SK-N-SH (cell line): ENCODE measurements at regions not wholly inside any gene's neighbourhood (a gene's known extent, or its start where the extent isn't known, plus 50 kb on each side); places are given as distances from the start of the nearest gene placed in this dataset.

Experiments
- CTCF ChIA-PET: fragments of 300-600, 350-600 bp; formaldehyde crosslinking; extraction: SDS; loops from one replicate; lab custom pipeline; 2021; lab: Yijun Ruan, JAX
- POLR2A ChIA-PET: fragments of 350-600 bp; sonication (Branson Sonifier 250); formaldehyde crosslinking; extraction: SDS; loops from one replicate; lab custom pipeline; 2020; ENCODE audit warnings: antibody characterized with exemption, inconsistent platforms; lab: Yijun Ruan, JAX
- DNase-seq: peaks from one replicate; pipeline ENCODE4 v3.0.0; 2012
- H2AFZ ChIP-seq: fragments of 200-600 bp; sonication (generic); 2 replicates; pipeline ENCODE4 v1.8.1; 2016; ENCODE audit warnings: antibody characterized with exemption, mild to moderate bottlenecking, low read depth
- H3F3A ChIP-seq: fragments of 200-600 bp; sonication (generic); replicated peaks from 2 replicates; pipeline ENCODE3; 2016; ENCODE audit warnings: antibody characterized with exemption, mild to moderate bottlenecking; ENCODE audit not compliant: insufficient read depth
- H3K27ac ChIP-seq, 2 experiments: fragments of 200-500 bp in 1 of 2; fragments of 200-600 bp in 1 of 2; sonication (Bioruptor generic) in 1 of 2; sonication (generic), shearing (Covaris generic) in 1 of 2; 2 replicates each; pipeline versions ENCODE4 v1.5.1 to v1.6.1; 2014 to 2016; ENCODE audit warnings: low read depth in 2 of 2, inconsistent platforms in 1 of 2, low read length in 1 of 2, mild to moderate bottlenecking in 1 of 2, mixed read lengths in 1 of 2
- H3K27me3 ChIP-seq: fragments of 200-600 bp; sonication (generic), shearing (Covaris generic); 2 replicates; pipeline ENCODE4 v1.6.1; 2016; ENCODE audit warnings: mixed run types; ENCODE audit not compliant: insufficient read depth
- H3K36me3 ChIP-seq, 2 experiments: fragments of 200-500 bp in 1 of 2; fragments of 200-600 bp in 1 of 2; sonication (Bioruptor generic) in 1 of 2; sonication (generic) in 1 of 2; replicated peaks in 1 of 2; 2 replicates each; pipeline versions ENCODE3 to v1.5.1; 2014 to 2016; ENCODE audit warnings: low read length in 1 of 2, mild to moderate bottlenecking in 1 of 2; ENCODE audit not compliant: insufficient read depth in 2 of 2, control insufficient read depth in 1 of 2
- H3K4me1 ChIP-seq, 2 experiments: fragments of 200-500 bp in 1 of 2; fragments of 200-600 bp in 1 of 2; sonication (Bioruptor generic) in 1 of 2; sonication (generic), shearing (Covaris generic) in 1 of 2; 2 replicates each; pipeline versions ENCODE4 v1.5.1 to v1.6.1; 2014 to 2016; ENCODE audit warnings: low read depth in 1 of 2, low read length in 1 of 2, mixed run types in 1 of 2; ENCODE audit not compliant: insufficient read depth in 2 of 2, control insufficient read depth in 1 of 2
- H3K4me2 ChIP-seq: fragments of 200-600 bp; sonication (generic), shearing (Covaris generic); 2 replicates; pipeline ENCODE4 v1.6.1; 2017; ENCODE audit warnings: mixed run types
- H3K4me3 ChIP-seq, 2 experiments: fragments of 200-500 bp in 1 of 2; fragments of 200-600 bp in 1 of 2; sonication (Bioruptor generic) in 1 of 2; sonication (generic), shearing (Covaris generic) in 1 of 2; 2 replicates each; pipeline versions ENCODE4 v1.5.1 to v1.8.1; 2014 to 2016; ENCODE audit warnings: low read depth in 2 of 2, inconsistent platforms in 1 of 2, low read length in 1 of 2, mild to moderate bottlenecking in 1 of 2, mixed read lengths in 1 of 2, moderate library complexity in 1 of 2
- H3K79me2 ChIP-seq: fragments of 200-600 bp; sonication (generic); 2 replicates; pipeline ENCODE4 v1.8.1; 2017; ENCODE audit warnings: mild to moderate bottlenecking; ENCODE audit not compliant: insufficient read depth
- H3K9ac ChIP-seq: fragments of 200-600 bp; sonication (generic); 2 replicates; pipeline ENCODE4 v1.6.1; 2017; ENCODE audit warnings: mixed run types
- H3K9me2 ChIP-seq: fragments of 200-600 bp; sonication (generic); 2 replicates; pipeline ENCODE4 v1.6.1; 2017; ENCODE audit warnings: mixed run types
- H3K9me3 ChIP-seq: fragments of 200-600 bp; sonication (generic); 2 replicates; pipeline ENCODE4 v1.6.1; 2017; ENCODE audit warnings: mixed run types, mild to moderate bottlenecking, moderate library complexity
- H4K20me1 ChIP-seq: fragments of 200-600 bp; sonication (generic); 2 replicates; pipeline ENCODE4 v1.6.1; 2017; ENCODE audit warnings: mild to moderate bottlenecking, mixed run types; ENCODE audit not compliant: insufficient read depth
- CTCF ChIP-seq: fragments of 200-600 bp; sonication (generic); IDR thresholded peaks from 2 replicates; pipeline ENCODE4 v1.6.1; 2017; ENCODE audit warnings: antibody characterized with exemption, mild to moderate bottlenecking, moderate library complexity
- EP300 ChIP-seq, 2 experiments: IDR thresholded peaks; 2 replicates each; pipeline versions ENCODE4 v1.4.0 to v1.6.1; 2012; ENCODE audit warnings: borderline replicate concordance in 1 of 2, low read depth in 1 of 2, low read length in 1 of 2
- FOSL2 ChIP-seq: IDR thresholded peaks from 2 replicates; pipeline ENCODE4 v1.4.0; 2012; ENCODE audit warnings: low read depth, mild to moderate bottlenecking, moderate library complexity, borderline replicate concordance
- GABPA ChIP-seq: IDR thresholded peaks from 2 replicates; pipeline ENCODE4 v1.4.0; 2012; ENCODE audit warnings: low read depth, mild to moderate bottlenecking
- NFIC ChIP-seq: IDR thresholded peaks from 2 replicates; pipeline ENCODE4 v1.4.0; 2012; ENCODE audit warnings: borderline replicate concordance
- RCOR1 ChIP-seq: fragments of 150-350 bp; IDR thresholded peaks from 2 replicates; pipeline ENCODE4 v1.6.1; 2017; ENCODE audit warnings: antibody characterized with exemption, low read length
- REST ChIP-seq: IDR thresholded peaks from 2 replicates; pipeline ENCODE4 v1.6.1; 2012; ENCODE audit warnings: mild to moderate bottlenecking, low read depth, low read length, moderate library complexity
- RFX5 ChIP-seq: IDR thresholded peaks from 2 replicates; pipeline ENCODE4 v1.6.1; 2012; ENCODE audit warnings: mild to moderate bottlenecking, improper control_type of control experiment, low read length
- TAF1 ChIP-seq: IDR thresholded peaks from 2 replicates; pipeline ENCODE4 v1.6.1; 2012; ENCODE audit warnings: low read depth, mild to moderate bottlenecking, low read length, moderate library complexity, borderline replicate concordance
- TCF12 ChIP-seq: IDR thresholded peaks from 2 replicates; pipeline ENCODE4 v1.4.0; 2012
- USF1 ChIP-seq: IDR thresholded peaks from 2 replicates; pipeline ENCODE4 v1.4.0; 2012; ENCODE audit warnings: low read depth, borderline replicate concordance
- USF2 ChIP-seq: fragments of 150-350 bp; IDR thresholded peaks from 2 replicates; pipeline ENCODE4 v1.6.1; 2017; ENCODE audit warnings: antibody characterized with exemption, low read length, low read depth, borderline replicate concordance
- YY1 ChIP-seq: IDR thresholded peaks from 2 replicates; pipeline ENCODE4 v1.4.0; 2012; ENCODE audit warnings: low read depth, mild to moderate bottlenecking
- WGBS: methylation state at CpG from one replicate; pipeline ENCODE4 v1.1.6; 2017; ENCODE audit warnings: low lambda C conversion rate; 5-methylcytosine and 5-hydroxymethylcytosine counted together

GRCh38 chr18:78777992-78778391 is 201.6 kb upstream of the SALL3 start:
- H3F3A ChIP-seq, result no peaks in the 10 kb centered on the region
- no peaks in the 10 kb centered on the region for H3K9me3 ChIP-seq
- H3K27me3 ChIP-seq, result peaks cover 32% of the 10 kb centered on the region; the same call in 1 of the 2 replicates
- H3K79me2 ChIP-seq, result no peaks in the 10 kb centered on the region
- no peaks in the 10 kb centered on the region for H3K9me2 ChIP-seq
- H3K4me3 ChIP-seq, result no peak overlapping the region
- TF ChIP-seq EP300 (IDR thresholded peaks at IDR 0.05; ENCODE audit: borderline replicate concordance in 1 of 2, low read depth in 1 of 2, low read length in 1 of 2) (no peak), NFIC (no peak), RFX5 (no peak), USF2 (no peak), CTCF (no peak), FOSL2 (no peak), USF1 (no peak), REST (no peak), YY1 (no peak), RCOR1 (no peak), TCF12 (no peak), GABPA (no peak), TAF1 (no peak)
- POLR2A ChIA-PET, result no interaction called here
- H2AFZ ChIP-seq, result no peak overlapping the region
- no peak for DNase-seq
- H3K36me3 ChIP-seq, result no peaks in the 10 kb centered on the region
- no peaks in the 10 kb centered on the region for H3K4me1 ChIP-seq
- H3K9ac ChIP-seq, result no peak overlapping the region
- CTCF ChIA-PET, result no interaction called here
- H3K4me2 ChIP-seq, result no peak overlapping the region
- 4% methylated on average over 15 of the region's 17 CpGs for WGBS
- no peaks in the 10 kb centered on the region for H4K20me1 ChIP-seq
- no peak overlapping the region for H3K27ac ChIP-seq
